IPS-NIHi7 (cell line): ENCODE measurements at regions not wholly inside any gene's neighbourhood (a gene's known extent, or its start where the extent isn't known, plus 50 kb on each side); places are given as distances from the start of the nearest gene placed in this dataset.
"Not testable (repeated sequence)": the region's sequence is repeated elsewhere in the genome, so short reads cannot be mapped to it uniquely, and the experiment has no call there.

Experiments used
- DNase-seq: peaks from one replicate; pipeline ENCODE4 v3.0.0; 2012; ENCODE audit warnings: mixed read lengths; ENCODE audit errors: extremely low spot score

GRCh38 chr13:99700468-99700867, 199.2 kb downstream of the TM9SF2 start:
- no peak for DNase-seq

GRCh38 chr13:99698816-99699099, 197.5 kb downstream of the TM9SF2 start:
- no peak for DNase-seq

- DNase-seq: no peak
Observed at GRCh38 chr13:99698010-99698815, 196.9 kb downstream of the TM9SF2 start.

- DNase-seq: no peak
Observed at GRCh38 chr13:99695857-99696256, 194.6 kb downstream of the TM9SF2 start.

- no peak for DNase-seq
Observed at GRCh38 chr13:99693852-99694611, 192.8 kb downstream of the TM9SF2 start.

GRCh38 chr13:99693351-99693750, 192.1 kb downstream of the TM9SF2 start:
- DNase-seq: no peak

- no peak for DNase-seq
Observed at GRCh38 chr13:99692854-99693253, 191.6 kb downstream of the TM9SF2 start.

GRCh38 chr13:99691552-99691951, 190.3 kb downstream of the TM9SF2 start:
- no peak for DNase-seq

- no peak for DNase-seq
Observed at GRCh38 chr13:99690426-99691174, 189.3 kb downstream of the TM9SF2 start.

GRCh38 chr13:99689955-99690354, 188.7 kb downstream of the TM9SF2 start:
- no peak for DNase-seq

- DNase-seq: no peak
Observed at GRCh38 chr13:99688776-99689175, 187.5 kb downstream of the TM9SF2 start.

GRCh38 chr13:99687723-99688397, 186.6 kb downstream of the TM9SF2 start:
- DNase-seq: peak; percentile 41

- DNase-seq: peak; percentile 74
Observed at GRCh38 chr13:99686944-99687411, 185.7 kb downstream of the TM9SF2 start.

GRCh38 chr13:99686157-99686572, 184.9 kb downstream of the TM9SF2 start:
- DNase-seq: peak; percentile 58

- DNase-seq: no peak
Observed at GRCh38 chr13:99681695-99682094, 180.4 kb downstream of the TM9SF2 start.

GRCh38 chr13:99677116-99677951, 176.1 kb downstream of the TM9SF2 start:
- no peak for DNase-seq

- DNase-seq: no peak
Observed at GRCh38 chr13:99671746-99672145, 170.5 kb downstream of the TM9SF2 start.

- DNase-seq: not testable (repeated sequence)
Observed at GRCh38 chr13:99669096-99669495, 167.8 kb downstream of the TM9SF2 start.

- DNase-seq: no peak
Observed at GRCh38 chr13:99666146-99666805, 165.0 kb downstream of the TM9SF2 start.

GRCh38 chr13:99665711-99666110, 164.4 kb downstream of the TM9SF2 start:
- DNase-seq: no peak
